ENCODE measurements at regions not wholly inside any gene's neighbourhood (a gene's known extent, or its start where the extent isn't known, plus 50 kb on each side); places are given as distances from the start of the nearest gene placed in this dataset.
A peak's percentile ranks its signal among the peaks of the same experiment; 100 is the strongest.

DNA sequence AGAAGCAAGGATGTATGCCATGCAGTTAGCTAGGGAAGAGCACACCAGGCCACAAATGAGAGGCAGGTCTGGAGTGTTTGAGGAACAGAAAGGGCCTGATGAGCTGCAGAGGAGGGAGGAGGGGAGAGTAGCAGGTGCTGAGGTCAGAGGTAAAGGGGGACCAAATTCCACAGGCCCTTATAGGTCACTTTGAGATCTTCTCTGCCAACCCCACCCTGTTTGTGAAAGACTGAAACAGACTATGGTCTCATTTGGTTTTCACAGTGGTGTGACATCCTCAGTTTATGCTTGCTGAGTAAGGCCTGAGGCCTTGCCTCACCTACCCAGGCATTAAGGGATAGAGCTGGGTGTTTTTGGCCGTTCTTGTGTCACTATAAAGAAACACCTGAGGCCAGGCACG, 187.7 kb upstream of the MYLIP start:
- ChIA-PET CTCF (no interaction called here), POLR2A (no interaction called here)
- Histone ChIP-seq H3K9me3 (0 out of 3 replicates have a peak, but pooled peaks cover 2% of the 10 kb centered on the region), H3K4me2 (no peak overlapping the region), H3K27ac (no peak overlapping the region), H3K4me3 (no peak overlapping the region), H3K4me1 (no peaks in the 10 kb centered on the region)
- DNase-seq (ENCODE audit: low read depth in 1 of 2, low spot score in 1 of 2): no peak
- FAIRE-seq: no peak
- no peak for TF ChIP-seq CBX2 (IDR thresholded peaks at IDR 0.05; ENCODE audit: borderline replicate concordance, low read depth)
- TF ChIP-seq CEBPB (IDR thresholded peaks at IDR 0.05): no peak
- TF ChIP-seq PHF8 (IDR thresholded peaks at IDR 0.05; ENCODE audit: borderline replicate concordance, low read depth): no peak
- TF ChIP-seq RAD21 (conservative IDR thresholded peaks at IDR 0.05 in 1 of 2, IDR thresholded peaks at IDR 0.05 in 1 of 2): no peak
- no peak for TF ChIP-seq RCOR1 (IDR thresholded peaks at IDR 0.05; ENCODE audit: low read depth, low read length)
- TF ChIP-seq CHD2 (IDR thresholded peaks at IDR 0.05; ENCODE audit: low read length, partially characterized antibody): no peak
- ATAC-seq: no peak
- WGBS (ENCODE audit: missing lambda C conversion rate): 20% methylated on average over 2 of the region's 2 CpGs

DNA sequence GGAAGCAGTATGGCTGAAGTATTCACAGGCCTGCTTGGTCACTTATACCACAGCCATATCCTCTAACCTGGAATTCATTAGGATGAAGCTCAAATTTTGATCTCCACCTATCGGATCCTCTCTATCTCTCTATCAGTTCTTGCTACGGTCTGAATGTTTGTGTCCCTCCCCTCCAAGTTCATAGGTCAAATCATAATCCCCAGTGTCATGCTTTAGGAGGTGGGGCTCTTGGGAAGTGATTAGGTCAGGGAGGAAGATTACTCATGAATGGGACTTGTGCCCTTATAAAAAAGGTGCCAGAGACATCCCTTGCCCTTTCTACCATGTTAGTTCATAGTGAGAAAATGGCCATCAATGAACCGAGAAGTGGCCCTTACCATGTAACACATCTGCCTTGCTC, 190.8 kb upstream of the MYLIP start:
- no peak for TF ChIP-seq RARB (CRISPR knock-in tag; IDR thresholded peaks at IDR 0.05)
- TF ChIP-seq, protein P1, sequence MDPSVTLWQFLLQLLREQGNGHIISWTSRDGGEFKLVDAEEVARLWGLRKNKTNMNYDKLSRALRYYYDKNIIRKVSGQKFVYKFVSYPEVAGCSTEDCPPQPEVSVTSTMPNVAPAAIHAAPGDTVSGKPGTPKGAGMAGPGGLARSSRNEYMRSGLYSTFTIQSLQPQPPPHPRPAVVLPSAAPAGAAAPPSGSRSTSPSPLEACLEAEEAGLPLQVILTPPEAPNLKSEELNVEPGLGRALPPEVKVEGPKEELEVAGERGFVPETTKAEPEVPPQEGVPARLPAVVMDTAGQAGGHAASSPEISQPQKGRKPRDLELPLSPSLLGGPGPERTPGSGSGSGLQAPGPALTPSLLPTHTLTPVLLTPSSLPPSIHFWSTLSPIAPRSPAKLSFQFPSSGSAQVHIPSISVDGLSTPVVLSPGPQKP (IDR thresholded peaks at IDR 0.05; ENCODE audit: low read depth, low read length): no peak
- no peak for TF ChIP-seq CHD4 (IDR thresholded peaks at IDR 0.05; ENCODE audit: borderline replicate concordance)
- TF ChIP-seq, protein P2, sequence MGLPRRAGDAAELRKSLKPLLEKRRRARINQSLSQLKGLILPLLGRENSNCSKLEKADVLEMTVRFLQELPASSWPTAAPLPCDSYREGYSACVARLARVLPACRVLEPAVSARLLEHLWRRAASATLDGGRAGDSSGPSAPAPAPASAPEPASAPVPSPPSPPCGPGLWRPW (IDR thresholded peaks at IDR 0.05): no peak
- TF ChIP-seq, protein P3, sequence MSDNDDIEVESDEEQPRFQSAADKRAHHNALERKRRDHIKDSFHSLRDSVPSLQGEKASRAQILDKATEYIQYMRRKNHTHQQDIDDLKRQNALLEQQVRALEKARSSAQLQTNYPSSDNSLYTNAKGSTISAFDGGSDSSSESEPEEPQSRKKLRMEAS (IDR thresholded peaks at IDR 0.05): no peak
- no peak for TF ChIP-seq SREBF2 (IDR thresholded peaks at IDR 0.05)
- TF ChIP-seq TFCP2L1 (CRISPR knock-in tag; IDR thresholded peaks at IDR 0.05): no peak
- no peak for TF ChIP-seq RAD21 (conservative IDR thresholded peaks at IDR 0.05 in 1 of 2, IDR thresholded peaks at IDR 0.05 in 1 of 2)
- no peak for TF ChIP-seq ZSCAN20 (CRISPR knock-in tag; IDR thresholded peaks at IDR 0.05)
- TF ChIP-seq HOXB5 (CRISPR knock-in tag; IDR thresholded peaks at IDR 0.05): no peak
- TF ChIP-seq, protein P4, sequence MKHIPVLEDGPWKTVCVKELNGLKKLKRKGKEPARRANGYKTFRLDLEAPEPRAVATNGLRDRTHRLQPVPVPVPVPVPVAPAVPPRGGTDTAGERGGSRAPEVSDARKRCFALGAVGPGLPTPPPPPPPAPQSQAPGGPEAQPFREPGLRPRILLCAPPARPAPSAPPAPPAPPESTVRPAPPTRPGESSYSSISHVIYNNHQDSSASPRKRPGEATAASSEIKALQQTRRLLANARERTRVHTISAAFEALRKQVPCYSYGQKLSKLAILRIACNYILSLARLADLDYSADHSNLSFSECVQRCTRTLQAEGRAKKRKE (CRISPR knock-in tag; IDR thresholded peaks at IDR 0.05; ENCODE audit: low read depth): no peak
- no peak overlapping the region for H3K4me2 ChIP-seq
- FAIRE-seq (no peak), ATAC-seq (no peak), DNase-seq (ENCODE audit: low read depth in 1 of 2, low spot score in 1 of 2) (peak in 1 of 2 experiments; percentile 2)
- H3K27ac ChIP-seq: no peak overlapping the region
- ChIA-PET POLR2A (no interaction called here), CTCF (interaction anchor here (1.2 kb wide), 1 partner anchor 10 kb away, joined by 3 read pairs; no protein-coding TSS in a partner anchor)
- H3K4me1 ChIP-seq: no peaks in the 10 kb centered on the region
- H3K4me3 ChIP-seq: no peak overlapping the region
- 0 out of 3 replicates have a peak, but pooled peaks cover 2% of the 10 kb centered on the region for H3K9me3 ChIP-seq
- 40% methylated on average over 3 of the region's 3 CpGs for WGBS (ENCODE audit: missing lambda C conversion rate)

DNA sequence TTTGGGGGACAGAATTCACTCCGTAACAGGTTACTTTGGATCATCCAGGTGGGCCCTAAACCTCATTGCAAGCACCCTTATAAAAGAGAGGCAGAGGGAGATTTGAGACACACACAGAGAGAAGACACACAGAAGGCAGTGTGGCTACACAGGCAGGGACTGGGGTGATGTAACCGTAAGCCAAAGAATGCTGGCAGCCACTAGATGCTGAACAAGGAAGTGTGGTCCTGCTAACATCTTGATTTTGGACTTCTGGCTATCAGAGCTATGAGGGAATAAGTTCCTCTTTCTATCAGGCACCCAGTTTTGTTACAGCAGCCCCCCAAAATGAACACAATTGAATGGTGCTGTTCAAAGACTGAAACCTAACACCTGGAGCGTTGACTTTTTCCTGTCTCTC, 191.3 kb upstream of the MYLIP start:
- TF ChIP-seq, protein P4 (CRISPR knock-in tag; IDR thresholded peaks at IDR 0.05; ENCODE audit: low read depth): no peak
- Histone ChIP-seq H3K4me2 (no peak overlapping the region), H3K27ac (no peak overlapping the region), H3K4me1 (no peaks in the 10 kb centered on the region), H3K9me3 (0 out of 3 replicates have a peak, but pooled peaks cover 2% of the 10 kb centered on the region), H3K4me3 (no peak overlapping the region)
- FAIRE-seq (no peak), DNase-seq (ENCODE audit: low read depth in 1 of 2, low spot score in 1 of 2) (no peak), ATAC-seq (no peak)
- POLR2A ChIA-PET: no interaction called here
- WGBS (ENCODE audit: missing lambda C conversion rate): 80% methylated on average over 3 of the region's 3 CpGs
- CTCF ChIA-PET: interaction anchor here (1.2 kb wide), 1 partner anchor 10 kb away, joined by 3 read pairs; no protein-coding TSS in a partner anchor

DNA sequence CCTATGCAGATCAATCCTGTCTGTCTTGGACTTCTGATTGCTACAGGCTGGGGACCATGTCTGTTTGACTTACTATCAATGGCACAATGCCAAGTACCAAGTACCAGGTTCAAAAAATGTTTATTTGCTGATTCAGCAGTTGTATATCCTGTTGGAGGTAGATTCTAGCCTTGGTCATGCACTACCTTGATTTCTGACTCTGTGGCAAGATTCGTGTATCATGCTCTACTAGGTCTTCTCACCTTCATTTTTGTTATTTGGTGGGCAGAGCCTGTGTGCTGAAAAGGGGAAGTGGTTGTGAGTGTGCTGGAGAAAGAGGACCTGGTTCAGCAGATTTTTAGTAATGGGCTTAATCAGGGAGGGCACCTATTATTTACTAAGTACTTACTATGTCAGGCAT, 192.4 kb upstream of the MYLIP start:
- Histone ChIP-seq H3K9me3 (0 out of 3 replicates have a peak, but pooled peaks cover 2% of the 10 kb centered on the region), H3K27ac (no peak overlapping the region), H3K4me1 (no peaks in the 10 kb centered on the region), H3K4me3 (no peak overlapping the region), H3K4me2 (no peak overlapping the region)
- DNase-seq (ENCODE audit: low read depth in 1 of 2, low spot score in 1 of 2) (no peak), ATAC-seq (no peak), FAIRE-seq (no peak)
- TF ChIP-seq ESRRA (IDR thresholded peaks at IDR 0.05; ENCODE audit: borderline replicate concordance, low read length) (no peak), MAFK (IDR thresholded peaks at IDR 0.05; ENCODE audit: partially characterized antibody) (peak; percentile 96)
- ChIA-PET POLR2A (no interaction called here), CTCF (interaction anchor here (1.2 kb wide), 1 partner anchor 11 kb away, joined by 3 read pairs; no protein-coding TSS in a partner anchor)
- WGBS (ENCODE audit: missing lambda C conversion rate): 0% methylated on average over 1 of the region's 1 CpG

All from A549 (cell line).